NCI-H2196 (cell line): ENCODE measurements at regions not wholly inside any gene's neighbourhood (a gene's known extent, or its start where the extent isn't known, plus 50 kb on each side); places are given as distances from the start of the nearest gene placed in this dataset.
"Not testable (repeated sequence)": the region's sequence is repeated elsewhere in the genome, so short reads cannot be mapped to it uniquely, and the experiment has no call there.

Experiments used
- DNase-seq: peaks from one replicate; lab custom pipeline; 2025; ENCODE audit not compliant: unreplicated experiment; lab: John Stamatoyannopoulos, UW

DNA sequence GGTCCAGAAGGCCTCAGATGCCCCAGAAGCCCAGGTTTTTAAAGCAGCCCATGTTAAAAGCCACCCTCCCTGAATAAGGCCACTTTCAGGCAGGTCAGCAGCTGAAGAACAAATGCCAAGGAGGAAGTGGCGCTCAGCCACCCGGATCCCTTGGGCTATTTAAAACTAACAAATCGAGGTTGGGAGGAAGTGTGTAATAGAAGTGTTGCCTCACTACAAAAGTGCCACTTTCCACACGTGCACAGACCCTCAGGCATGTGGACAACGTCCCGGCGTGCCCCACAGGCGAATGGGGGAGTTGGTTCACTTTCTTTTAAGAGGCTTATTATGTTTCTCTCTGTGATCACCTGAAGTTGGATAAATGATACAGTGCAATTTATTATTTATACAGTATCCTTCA is 173.8 kb upstream of the SALL3 start:
- no peak for DNase-seq

GRCh38 chr18:78807668-78808067 is 171.9 kb upstream of the SALL3 start:
- no peak for DNase-seq

- no peak for DNase-seq
Measured at GRCh38 chr18:78809845-78810244, 169.8 kb upstream of the SALL3 start.

DNA sequence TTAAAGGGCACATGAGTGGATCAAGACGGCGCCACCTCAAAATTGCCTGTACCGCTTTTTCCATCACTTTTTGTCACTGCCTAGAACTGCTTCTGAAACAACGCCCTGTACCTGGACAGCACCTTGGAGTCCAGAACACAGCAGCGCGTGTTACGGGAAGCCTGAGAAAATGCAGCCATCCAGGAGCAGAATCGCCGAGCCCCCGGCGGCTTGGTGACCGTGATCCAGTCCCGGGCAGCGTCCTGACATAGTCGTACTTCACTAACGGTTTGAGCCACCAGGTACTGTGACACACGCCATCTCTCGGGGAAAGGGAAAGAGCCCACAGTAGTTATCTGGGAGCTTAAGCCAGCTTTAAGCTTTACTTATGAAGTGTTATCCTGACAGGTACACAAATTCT is 168.9 kb upstream of the SALL3 start:
- no peak for DNase-seq

- DNase-seq = no peak
Measured at GRCh38 chr18:78812067-78812466, 167.6 kb upstream of the SALL3 start.

DNA sequence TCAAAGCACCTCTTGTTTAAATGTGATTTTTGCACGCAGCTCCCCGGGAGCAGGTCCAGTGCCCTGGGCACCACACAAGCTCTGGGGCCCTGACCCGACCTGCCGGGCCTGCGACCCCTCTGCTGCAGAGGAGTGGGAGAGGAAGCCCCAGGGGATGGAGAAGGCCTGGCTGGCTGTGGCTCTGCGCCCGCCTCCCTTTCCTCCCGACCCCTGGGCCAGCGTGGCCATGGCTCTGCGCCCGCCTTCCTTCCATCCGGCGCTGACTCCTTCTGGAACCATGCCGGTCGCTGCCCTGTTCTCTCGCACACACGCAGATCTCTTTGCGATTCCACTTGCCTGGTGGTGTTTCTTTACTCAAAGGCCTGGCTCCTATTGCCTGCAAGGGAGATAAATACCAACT is 166.5 kb upstream of the SALL3 start:
- DNase-seq = no peak

- DNase-seq = no peak
Measured at GRCh38 chr18:78813936-78814710, 165.5 kb upstream of the SALL3 start.

- DNase-seq = no peak
Measured at GRCh38 chr18:78814766-78815165, 164.9 kb upstream of the SALL3 start.

GRCh38 chr18:78816114-78816513 is 163.5 kb upstream of the SALL3 start:
- no peak for DNase-seq

- DNase-seq = no peak
Measured at GRCh38 chr18:78816916-78817315, 162.7 kb upstream of the SALL3 start.

DNA sequence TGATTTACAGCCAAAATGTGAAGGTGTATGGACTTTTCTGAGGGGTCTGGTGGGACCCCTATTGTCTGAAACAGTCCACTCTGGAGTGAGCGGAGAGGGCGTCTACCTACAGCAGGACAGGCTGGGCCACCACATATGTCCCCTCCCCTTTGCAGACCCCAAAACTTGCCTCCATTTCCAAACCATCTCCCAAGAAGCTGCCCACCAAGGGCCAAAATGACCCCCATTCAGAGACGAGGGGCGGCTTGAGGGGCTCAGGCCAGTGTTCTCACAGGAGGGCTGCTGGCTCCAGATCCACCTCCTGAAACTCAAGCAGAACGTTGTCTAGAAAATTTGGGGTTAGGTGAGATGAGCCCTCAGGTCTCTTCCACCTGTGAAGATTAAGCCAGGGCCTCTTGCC is 161.1 kb upstream of the SALL3 start:
- DNase-seq = no peak

- DNase-seq = no peak
Measured at GRCh38 chr18:78818961-78819360, 160.7 kb upstream of the SALL3 start.

DNA sequence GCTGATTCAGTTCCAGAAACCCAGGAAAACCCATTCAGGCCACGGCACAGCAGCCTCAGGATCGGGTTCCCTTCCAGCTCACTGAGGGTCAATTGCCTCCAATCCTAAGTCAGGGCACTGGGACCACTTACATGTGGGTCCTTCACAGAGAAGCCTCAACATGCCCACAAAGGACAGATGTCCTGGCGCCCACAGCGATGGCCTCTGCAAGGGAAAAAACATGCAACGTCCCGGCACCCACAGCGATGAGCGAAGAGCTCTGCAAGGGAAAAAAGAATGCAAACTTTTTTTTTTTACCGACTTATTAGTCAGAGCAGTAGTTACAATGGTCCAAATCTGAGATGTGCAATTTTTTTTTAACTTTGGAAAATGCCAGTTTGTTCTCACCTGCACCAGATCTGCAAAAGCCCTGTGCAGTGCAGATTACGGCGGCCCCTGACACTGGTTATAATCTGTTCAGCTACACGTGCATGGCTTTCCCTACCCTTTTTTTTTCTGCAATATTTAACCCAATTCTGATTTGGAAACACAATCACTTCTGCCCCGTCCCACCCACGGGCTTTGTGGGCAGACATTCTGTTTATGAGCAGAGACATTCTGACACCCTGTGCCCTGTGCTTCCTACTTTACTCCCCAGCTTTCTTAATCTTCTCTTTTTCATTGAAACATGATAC is 159.3 kb upstream of the SALL3 start:
- DNase-seq = no peak

DNA sequence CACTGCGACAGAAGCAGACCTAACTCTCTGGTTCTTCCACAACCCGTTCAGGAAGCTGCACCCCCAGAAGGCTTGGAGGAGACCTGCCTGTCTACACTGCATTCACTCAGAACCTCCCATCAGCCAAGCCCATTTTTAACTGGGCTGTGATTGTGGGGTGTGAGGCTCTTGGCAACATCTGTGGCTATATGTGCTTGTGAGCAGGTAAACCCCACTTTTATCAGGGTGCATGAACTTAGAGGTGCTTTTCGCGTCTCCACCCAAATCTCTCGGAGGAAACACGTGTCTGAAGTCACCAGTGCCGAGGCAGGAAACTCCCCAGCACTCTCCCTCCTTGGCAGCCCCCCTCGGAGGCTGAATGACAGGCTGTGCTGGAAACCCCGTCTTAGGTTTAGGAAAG is 158.2 kb upstream of the SALL3 start:
- no peak for DNase-seq

DNA sequence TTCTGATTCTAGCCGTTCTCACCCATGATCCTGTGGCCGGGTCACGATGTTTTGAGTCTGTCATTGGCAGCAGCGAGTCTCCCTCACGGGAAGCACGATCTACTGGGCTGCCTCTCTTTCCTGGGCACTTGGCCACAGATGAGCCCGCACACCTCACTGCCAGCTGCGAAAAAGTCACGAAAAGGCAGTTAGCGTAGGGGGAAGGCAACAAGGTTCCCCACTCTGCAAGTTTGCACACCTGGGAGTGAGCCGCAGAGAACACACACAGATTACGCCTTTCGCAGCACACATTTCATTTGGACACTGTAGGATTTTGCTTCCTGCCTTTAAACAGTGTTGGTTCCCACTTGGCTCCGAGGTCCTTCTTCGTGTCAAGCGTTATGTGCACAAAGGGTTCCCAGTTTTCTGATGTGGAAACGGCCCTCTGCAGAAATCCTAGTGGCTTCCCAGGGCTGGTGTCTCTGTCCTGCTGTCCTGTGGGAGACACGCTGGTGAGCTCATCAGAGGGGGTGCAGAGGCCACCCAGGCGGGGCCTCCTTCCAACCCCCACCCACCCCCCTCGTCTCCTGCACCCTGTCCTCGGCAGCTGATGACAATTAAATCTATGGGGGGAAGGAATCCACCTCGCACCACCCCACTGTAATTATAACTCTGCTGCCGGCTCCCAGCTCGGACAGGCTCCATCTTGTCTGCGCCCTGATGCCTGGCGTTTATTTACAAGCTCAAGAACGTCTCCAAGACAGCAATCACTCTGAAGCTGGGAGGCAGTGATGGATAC is 157.3 kb upstream of the SALL3 start:
- no peak for DNase-seq

DNA sequence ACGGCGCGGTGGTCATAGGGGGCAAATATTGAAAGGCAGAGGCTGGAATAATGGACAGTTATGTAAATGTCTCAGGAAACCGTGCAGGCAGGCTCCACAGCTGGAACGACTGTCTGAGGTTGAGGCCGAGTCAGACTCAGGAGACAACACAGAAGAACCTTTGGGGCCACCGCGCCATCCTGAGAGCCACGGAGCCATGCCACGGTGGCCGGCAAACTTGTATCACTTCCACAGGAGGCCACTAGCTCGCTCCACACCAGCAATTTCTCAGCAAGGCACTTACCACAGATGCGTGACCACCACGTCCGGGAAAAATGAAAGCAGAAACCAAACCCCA is 156.7 kb upstream of the SALL3 start:
- no peak for DNase-seq

DNA sequence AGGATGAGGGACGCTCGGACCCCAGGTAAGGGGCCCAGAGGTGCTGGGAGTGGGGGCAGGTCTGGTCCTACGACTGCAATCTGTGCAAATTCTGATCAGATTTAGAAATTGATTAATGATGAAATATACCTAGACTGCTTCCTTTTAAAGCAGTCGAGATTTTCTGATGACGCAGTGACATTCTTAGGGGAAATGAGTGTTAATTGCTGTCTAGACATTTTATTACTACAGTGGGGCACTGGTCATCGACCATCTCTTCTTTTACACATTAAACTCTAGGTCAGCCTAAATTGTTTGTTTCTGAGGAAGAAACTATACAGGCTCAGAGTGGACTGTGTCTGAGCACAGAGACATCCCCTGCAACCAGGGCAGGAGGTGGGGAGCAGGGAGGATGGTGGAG is 154.4 kb upstream of the SALL3 start:
- no peak for DNase-seq

DNA sequence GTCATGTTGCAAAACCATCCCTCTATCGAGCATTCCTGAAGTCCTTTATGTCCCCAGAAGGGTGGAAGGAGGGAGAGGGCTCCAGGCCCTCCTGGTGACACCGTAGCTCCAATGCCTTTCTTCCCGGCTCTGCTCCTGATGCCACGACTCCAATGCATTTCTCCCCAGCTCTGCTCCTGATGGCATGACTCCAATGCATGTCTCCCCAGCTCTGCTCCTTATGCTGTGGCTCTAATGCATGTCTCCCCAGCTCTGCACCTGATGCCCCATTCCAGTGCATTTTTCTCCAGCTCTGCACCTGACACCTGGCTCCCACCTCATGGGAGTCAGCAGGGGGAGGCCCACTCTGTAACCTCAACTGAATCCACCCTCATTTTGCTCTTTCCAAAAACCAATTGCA is 153.0 kb upstream of the SALL3 start:
- no peak for DNase-seq

GRCh38 chr18:78827141-78827540 is 152.5 kb upstream of the SALL3 start:
- no peak for DNase-seq

- no peak for DNase-seq
Measured at GRCh38 chr18:78828131-78828530, 151.5 kb upstream of the SALL3 start.

DNA sequence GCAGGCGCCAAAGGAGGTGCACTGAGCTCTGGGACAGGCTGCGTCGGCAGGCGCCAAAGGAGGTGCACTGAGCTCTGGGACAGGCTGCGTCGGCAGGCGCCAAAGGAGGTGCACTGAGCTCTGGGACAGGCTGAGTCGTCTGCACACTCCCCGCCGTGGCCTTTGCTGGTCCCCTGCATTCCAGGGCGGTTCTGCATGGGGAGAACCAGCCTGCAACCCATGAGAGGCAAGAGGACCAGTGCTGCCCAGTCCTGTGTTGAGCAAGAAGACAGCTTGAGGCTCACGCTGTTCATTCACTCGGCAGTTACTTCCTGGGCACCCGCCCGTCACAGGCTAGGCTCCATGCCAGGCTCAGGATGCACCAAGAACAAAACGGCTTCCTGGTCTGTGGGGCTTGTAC is 150.6 kb upstream of the SALL3 start:
- DNase-seq = not testable (repeated sequence)

GRCh38 chr18:78830161-78830560 is 149.5 kb upstream of the SALL3 start:
- DNase-seq = no peak
